Hindlimb muscle (tissue), 1 donor: ENCODE measurements at regions not wholly inside any gene's neighbourhood (a gene's known extent, or its start where the extent isn't known, plus 50 kb on each side); places are given as distances from the start of the nearest gene placed in this dataset.

ENCODE experiments used
- DNase-seq: peaks from one replicate; pipeline ENCODE4 v3.0.0-alpha.2; 2013

DNA sequence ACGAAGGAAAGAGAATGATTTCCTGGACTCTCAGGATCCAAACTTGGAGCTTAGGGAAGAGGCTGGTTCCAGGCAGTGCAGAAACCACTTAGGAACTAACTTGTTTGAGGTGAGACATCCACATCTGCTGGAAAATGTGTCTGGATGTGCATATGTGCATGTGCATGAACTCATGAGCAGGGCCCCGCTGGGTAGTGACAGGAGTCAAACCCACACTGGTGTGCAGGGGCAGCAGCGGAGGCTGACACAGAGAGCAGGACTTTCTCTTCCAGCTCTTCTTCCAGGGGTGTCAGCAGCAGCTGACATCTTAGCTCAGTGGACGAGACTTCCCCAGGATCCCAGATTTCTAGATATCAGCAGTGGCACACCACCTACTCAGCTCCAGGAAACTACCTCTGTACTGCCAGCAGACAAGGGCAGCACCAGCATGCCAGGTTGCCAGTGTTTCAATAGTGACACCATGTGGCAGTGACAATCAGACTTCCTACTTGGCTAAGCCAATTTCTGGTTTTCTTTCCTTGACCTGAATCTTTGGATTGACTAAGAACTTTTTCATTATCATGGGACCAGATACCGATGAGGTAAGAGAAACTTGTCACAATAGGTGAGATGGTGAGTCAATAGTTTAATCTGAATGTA, 227.5 kb upstream of the ZC3H12C start:
- DNase-seq, result no peak

- no peak for DNase-seq
These were observed 225.4 kb upstream of the ZC3H12C start for GRCh38 chr11:109867784-109868183.

GRCh38 chr11:109869536-109869935, 223.7 kb upstream of the ZC3H12C start:
- no peak for DNase-seq

- DNase-seq, result no peak
These were observed 222.9 kb upstream of the ZC3H12C start for GRCh38 chr11:109870297-109870696.

- no peak for DNase-seq
These were observed 216.1 kb upstream of the ZC3H12C start for GRCh38 chr11:109877043-109877442.

GRCh38 chr11:109884501-109884900, 208.7 kb upstream of the ZC3H12C start:
- no peak for DNase-seq

DNA sequence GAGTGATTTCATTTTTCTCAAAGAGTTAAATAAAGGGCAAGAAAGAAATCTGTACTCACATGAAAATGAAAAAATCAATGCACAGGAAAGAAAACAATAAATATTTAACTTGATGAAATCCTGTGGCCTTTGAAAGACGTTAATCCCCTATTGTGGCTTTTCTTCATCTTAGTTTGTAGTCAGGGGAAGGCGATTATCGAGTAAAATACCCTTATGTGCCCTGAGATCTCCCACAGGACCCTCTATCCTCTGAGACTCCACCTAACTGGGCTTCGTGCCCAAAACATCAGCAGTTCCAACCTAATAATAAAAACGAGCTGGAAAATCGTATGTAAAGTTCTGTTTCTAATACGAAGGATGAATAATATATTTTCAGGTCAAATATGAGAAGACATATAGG, 208.2 kb upstream of the ZC3H12C start:
- DNase-seq, result no peak

- no peak for DNase-seq
These were observed 200.8 kb upstream of the ZC3H12C start for GRCh38 chr11:109892321-109892794.

GRCh38 chr11:109894242-109894641, 198.9 kb upstream of the ZC3H12C start:
- DNase-seq, result peak; percentile 32

GRCh38 chr11:109898592-109898991, 194.6 kb upstream of the ZC3H12C start:
- DNase-seq, result no peak

- no peak for DNase-seq
These were observed 190.3 kb upstream of the ZC3H12C start for GRCh38 chr11:109902764-109903433.

DNA sequence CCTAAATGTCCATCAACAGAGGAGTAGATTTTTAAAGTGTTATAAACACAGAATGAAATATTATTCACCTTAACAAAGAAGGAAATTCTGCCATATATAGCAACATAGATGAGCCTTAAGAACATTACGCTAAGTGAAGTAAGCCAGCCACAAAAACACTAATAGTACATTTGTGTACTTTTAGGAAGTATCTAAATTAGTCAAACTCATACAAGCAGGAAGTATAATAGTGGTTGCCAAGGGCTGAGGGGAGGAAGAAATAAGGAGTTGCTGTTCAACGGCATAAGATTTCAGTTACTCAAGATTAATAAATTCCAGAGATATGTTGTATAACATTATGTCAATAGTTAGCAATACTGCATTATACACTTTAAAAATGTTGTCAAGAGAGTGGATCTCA, 181.7 kb upstream of the ZC3H12C start:
- peak; percentile 2 for DNase-seq

- DNase-seq, result no peak
These were observed 179.2 kb upstream of the ZC3H12C start for GRCh38 chr11:109914038-109914437.

DNA sequence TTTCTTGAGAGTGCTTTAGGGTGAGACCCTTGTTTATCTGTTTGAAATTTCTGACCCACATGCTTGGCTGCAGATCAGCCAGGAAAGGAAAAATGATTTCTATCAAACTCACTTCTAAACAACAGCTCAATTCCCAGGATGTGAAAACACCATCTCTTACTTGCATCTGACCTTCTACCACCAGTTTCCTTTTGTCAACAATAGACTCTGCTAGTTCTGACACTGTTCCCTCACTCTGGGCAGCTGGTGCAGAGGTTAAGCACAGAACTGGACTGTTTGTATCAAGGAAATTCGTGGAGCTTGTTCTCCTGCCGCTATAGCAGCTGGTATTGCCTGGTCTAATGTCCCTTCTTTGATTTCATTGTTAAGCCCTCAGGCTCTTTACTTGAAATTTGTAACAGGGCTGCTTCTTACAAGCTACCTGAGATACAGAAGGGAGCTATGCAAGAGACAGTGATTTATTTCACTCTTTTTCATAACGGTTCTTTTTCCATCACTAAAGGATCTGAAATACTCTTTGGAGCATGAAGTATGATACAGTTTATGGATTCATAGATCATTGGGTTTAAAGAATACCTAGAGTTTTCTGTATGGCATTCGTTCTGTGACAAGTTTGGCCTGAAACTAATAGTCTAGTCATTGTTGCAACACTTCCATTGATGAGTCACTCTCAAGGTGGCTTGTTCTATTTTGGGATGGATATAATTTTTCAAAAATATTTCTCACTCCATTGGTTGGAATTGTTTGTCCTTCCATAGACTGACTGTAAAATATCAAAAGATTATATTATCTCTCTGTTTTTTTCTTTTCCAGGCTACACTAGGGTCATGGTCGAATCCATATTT, 178.2 kb upstream of the ZC3H12C start:
- DNase-seq, result no peak

- no peak for DNase-seq
These were observed 166.3 kb upstream of the ZC3H12C start for GRCh38 chr11:109926941-109927340.

DNA sequence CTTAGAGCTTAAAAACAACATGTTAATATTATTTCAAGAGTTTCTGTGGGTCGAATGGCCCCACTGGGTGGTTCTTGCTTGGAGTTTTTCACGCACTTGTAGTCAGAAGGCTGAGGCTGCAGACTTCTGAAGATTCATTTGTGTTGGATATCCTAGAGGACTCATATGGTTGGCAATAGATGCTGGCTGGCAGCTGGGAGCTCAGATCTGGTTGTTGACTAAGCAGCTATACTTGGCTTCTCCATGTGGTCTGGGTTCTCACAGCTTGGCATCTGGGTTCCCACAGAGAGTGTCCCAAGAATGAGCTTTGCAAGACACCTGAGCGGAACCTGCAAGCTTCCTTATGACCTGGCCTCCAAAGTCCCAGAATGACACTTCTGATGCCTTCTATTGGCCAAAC, 163.9 kb upstream of the ZC3H12C start:
- no peak for DNase-seq

DNA sequence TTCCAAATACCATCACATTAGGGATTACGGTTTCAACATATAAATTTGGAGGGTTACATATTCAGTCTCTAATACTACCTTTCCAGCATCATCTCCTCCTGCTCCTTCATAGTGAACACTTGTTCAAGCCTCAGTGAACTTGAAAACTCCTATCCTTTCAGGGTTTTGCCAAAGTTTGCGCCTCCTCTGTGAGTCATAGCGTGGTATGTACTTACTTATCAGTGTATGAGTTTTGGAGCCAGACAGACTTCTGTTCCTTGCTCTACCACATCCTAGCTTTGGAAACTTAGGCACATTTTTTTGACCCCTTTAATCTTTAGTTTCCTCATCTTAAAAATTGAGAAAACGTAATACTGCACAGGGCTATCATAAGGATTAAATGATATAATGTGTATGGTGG, 160.1 kb upstream of the ZC3H12C start:
- no peak for DNase-seq

GRCh38 chr11:109934151-109934550, 159.0 kb upstream of the ZC3H12C start:
- DNase-seq, result no peak

GRCh38 chr11:109936661-109937180, 156.5 kb upstream of the ZC3H12C start:
- DNase-seq, result no peak

DNA sequence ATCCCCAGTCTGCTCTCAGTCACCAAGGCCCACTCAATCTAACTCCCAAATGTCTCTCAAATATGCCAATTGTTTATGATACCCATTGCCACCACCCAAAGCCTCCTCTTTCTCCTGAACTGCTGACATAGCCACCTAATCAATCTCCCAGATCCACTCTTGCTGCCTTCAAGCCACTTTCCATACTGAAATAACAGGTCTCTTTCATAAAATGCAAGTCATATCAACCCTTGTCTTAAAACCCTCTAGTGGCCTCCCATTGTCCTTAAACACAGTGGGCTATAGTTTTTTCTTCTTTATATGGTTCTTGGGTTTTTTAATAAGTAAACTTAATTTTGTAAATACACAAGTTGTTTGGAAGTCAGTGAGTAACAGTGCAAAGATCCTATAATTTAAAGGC, 155.2 kb upstream of the ZC3H12C start:
- no peak for DNase-seq

DNA sequence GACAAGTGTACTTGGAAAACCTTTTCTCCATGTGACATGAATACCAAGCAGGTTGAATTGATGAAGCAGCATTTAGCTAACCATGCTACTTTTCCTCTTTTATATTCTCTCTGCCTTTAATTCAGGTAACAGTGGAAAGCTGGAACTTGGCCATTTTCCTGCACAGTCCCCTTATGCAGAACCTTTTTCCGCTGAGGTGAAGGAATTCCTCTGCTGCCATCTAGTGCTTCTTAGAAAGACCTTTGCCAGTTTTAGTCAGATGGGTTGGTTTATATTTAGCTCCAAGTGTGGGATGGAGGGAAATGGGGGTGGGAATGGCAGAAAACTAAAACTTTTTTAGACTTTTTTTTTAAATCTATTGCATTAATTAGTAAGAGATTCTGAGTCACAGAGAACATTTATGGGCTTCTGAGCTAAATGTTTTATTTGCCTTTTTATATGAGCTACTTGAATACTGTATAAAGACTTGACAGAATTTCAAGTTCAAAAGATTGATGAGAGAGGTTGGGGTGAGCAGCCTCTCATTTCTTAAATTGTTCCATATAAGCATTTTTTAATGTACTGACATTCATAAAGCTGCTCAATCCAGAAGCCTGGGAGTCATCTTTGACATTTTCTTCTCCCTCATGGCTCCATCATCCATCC, 153.9 kb upstream of the ZC3H12C start:
- peak; percentile 70 for DNase-seq

GRCh38 chr11:109940816-109941215, 152.4 kb upstream of the ZC3H12C start:
- DNase-seq, result no peak
